OCI-LY1 (cell line): ENCODE measurements at regions not wholly inside any gene's neighbourhood (a gene's known extent, or its start where the extent isn't known, plus 50 kb on each side); places are given as distances from the start of the nearest gene placed in this dataset.

Experiments
- H2AFZ ChIP-seq: fragments of 200-600 bp; sonication (generic), shearing (Covaris generic); 2 replicates; pipeline ENCODE4 v1.6.0; 2014; ENCODE audit warnings: antibody characterized with exemption, mild to moderate bottlenecking, low read length
- H3F3A ChIP-seq: fragments of 200-600 bp; sonication (generic), shearing (Covaris generic); 2 replicates; pipeline ENCODE4 v1.6.0; 2014; ENCODE audit warnings: mild to moderate bottlenecking, antibody characterized with exemption, low read length, moderate library complexity; ENCODE audit not compliant: insufficient read depth
- H3K27ac ChIP-seq: fragments of 200-600 bp; sonication (generic); 2 replicates; pipeline ENCODE4 v1.5.1; 2014; ENCODE audit warnings: low read length, mixed run types, mild to moderate bottlenecking, low read depth; ENCODE audit not compliant: poor library complexity, severe bottlenecking
- H3K27me3 ChIP-seq: fragments of 200-600 bp; sonication (generic); 2 replicates; pipeline ENCODE4 v1.6.0; 2014; ENCODE audit warnings: antibody characterized with exemption, mild to moderate bottlenecking, low read length, moderate library complexity; ENCODE audit not compliant: insufficient read depth
- H3K36me3 ChIP-seq: fragments of 200-600 bp; sonication (generic); 2 replicates; pipeline ENCODE4 v1.6.1; 2014; ENCODE audit warnings: mild to moderate bottlenecking, antibody characterized with exemption, low read length, moderate library complexity, mixed read lengths; ENCODE audit not compliant: insufficient read depth
- H3K4me1 ChIP-seq: fragments of 200-600 bp; sonication (generic); 2 replicates; pipeline ENCODE4 v1.5.1; 2014; ENCODE audit warnings: mild to moderate bottlenecking, low read length, moderate library complexity; ENCODE audit not compliant: insufficient read depth, severe bottlenecking
- H3K4me2 ChIP-seq: fragments of 200-600 bp; sonication (generic), shearing (Covaris generic); 2 replicates; pipeline ENCODE4 v1.6.1; 2014; ENCODE audit warnings: low read length
- H3K4me3 ChIP-seq: fragments of 200-600 bp; sonication (generic); 2 replicates; pipeline ENCODE4 v1.5.1; 2014; ENCODE audit warnings: low read length, low read depth, mild to moderate bottlenecking, mixed read lengths; ENCODE audit not compliant: poor library complexity, severe bottlenecking
- H3K79me2 ChIP-seq: fragments of 200-600 bp; shearing (Covaris generic); 2 replicates; pipeline ENCODE4 v1.6.1; 2016; ENCODE audit warnings: mixed run types, low read length, mixed read lengths; ENCODE audit not compliant: insufficient read depth
- H3K9ac ChIP-seq: fragments of 200-600 bp; sonication (generic), shearing (Covaris generic); 2 replicates; pipeline ENCODE4 v1.6.1; 2014; ENCODE audit warnings: mild to moderate bottlenecking, low read length, mixed read lengths
- H3K9me2 ChIP-seq: fragments of 200-600 bp; sonication (generic), shearing (Covaris generic); 2 replicates; pipeline ENCODE4 v1.6.1; 2014; ENCODE audit warnings: low read depth, mild to moderate bottlenecking, low read length, mixed read lengths
- H3K9me3 ChIP-seq: fragments of 200-600 bp; shearing (Covaris generic); 2 replicates; pipeline ENCODE4 v1.6.1; 2014; ENCODE audit warnings: low read length, mixed read lengths
- H4K20me1 ChIP-seq: fragments of 200-600 bp; sonication (generic), shearing (Covaris generic); 2 replicates; pipeline ENCODE4 v1.6.0; 2016; ENCODE audit warnings: mild to moderate bottlenecking, low read length; ENCODE audit not compliant: insufficient read depth
- CTCF ChIP-seq: fragments of 200-600 bp; sonication (generic), shearing (Covaris generic); IDR thresholded peaks from 2 replicates; pipeline ENCODE4 v1.5.1; 2017; ENCODE audit warnings: mild to moderate bottlenecking, antibody characterized with exemption, low read length, moderate library complexity, mixed read lengths
- EZH2 ChIP-seq: fragments of 200-600 bp; sonication (generic), shearing (Covaris generic); IDR thresholded peaks from 2 replicates; pipeline ENCODE4 v1.8.0; 2017; ENCODE audit warnings: borderline replicate concordance, mixed run types, mild to moderate bottlenecking, antibody characterized with exemption, low read length, moderate library complexity, mixed read lengths

- H3K4me1 ChIP-seq = peaks cover 8% of the 10 kb centered on the region
- H3F3A ChIP-seq = no peaks in the 10 kb centered on the region
- no peaks in the 10 kb centered on the region for H3K9me3 ChIP-seq
- H3K36me3 ChIP-seq = no peaks in the 10 kb centered on the region; the same call in 1 of the 2 replicates
- H3K27ac ChIP-seq = no peak overlapping the region
- H3K79me2 ChIP-seq = no peaks in the 10 kb centered on the region
- H3K9ac ChIP-seq = no peak overlapping the region
- no peaks in the 10 kb centered on the region for H4K20me1 ChIP-seq
- TF ChIP-seq CTCF = no peak
- no peak for TF ChIP-seq EZH2
- H3K4me2 ChIP-seq = no peak overlapping the region
- H3K4me3 ChIP-seq = no peak overlapping the region
- H3K27me3 ChIP-seq = no peaks in the 10 kb centered on the region; the same call in 1 of the 2 replicates
- no peak overlapping the region for H2AFZ ChIP-seq
- H3K9me2 ChIP-seq = no peaks in the 10 kb centered on the region
These were observed 1292.1 kb downstream of the TBC1D22A start for GRCh38 chr22:48054596-48054995.

GRCh38 chr22:48053973-48054372, 1291.5 kb downstream of the TBC1D22A start:
- H3F3A ChIP-seq = no peaks in the 10 kb centered on the region
- H4K20me1 ChIP-seq = no peaks in the 10 kb centered on the region
- no peak overlapping the region for H3K27ac ChIP-seq
- H3K9me3 ChIP-seq = no peaks in the 10 kb centered on the region
- no peaks in the 10 kb centered on the region; the same call in 1 of the 2 replicates for H3K36me3 ChIP-seq
- H3K4me3 ChIP-seq = no peak overlapping the region
- TF ChIP-seq EZH2 (no peak), CTCF (no peak)
- no peak overlapping the region for H3K9ac ChIP-seq
- no peak overlapping the region for H2AFZ ChIP-seq
- peaks cover 9% of the 10 kb centered on the region for H3K4me1 ChIP-seq
- no peaks in the 10 kb centered on the region for H3K9me2 ChIP-seq
- H3K4me2 ChIP-seq = no peak overlapping the region
- no peaks in the 10 kb centered on the region; the same call in 1 of the 2 replicates for H3K27me3 ChIP-seq
- no peaks in the 10 kb centered on the region for H3K79me2 ChIP-seq

- H3K27ac ChIP-seq = no peak overlapping the region
- no peaks in the 10 kb centered on the region for H3K79me2 ChIP-seq
- H2AFZ ChIP-seq = no peak overlapping the region
- H3K4me1 ChIP-seq = peaks cover 14% of the 10 kb centered on the region
- H3K36me3 ChIP-seq = no peaks in the 10 kb centered on the region; the same call in 1 of the 2 replicates
- TF ChIP-seq EZH2 (no peak), CTCF (no peak)
- no peak overlapping the region for H3K4me3 ChIP-seq
- H3K9ac ChIP-seq = no peak overlapping the region
- H3K9me2 ChIP-seq = no peaks in the 10 kb centered on the region
- H3K4me2 ChIP-seq = no peak overlapping the region
- H4K20me1 ChIP-seq = no peaks in the 10 kb centered on the region
- H3K27me3 ChIP-seq = no peaks in the 10 kb centered on the region; the same call in 1 of the 2 replicates
- H3K9me3 ChIP-seq = no peaks in the 10 kb centered on the region
- no peaks in the 10 kb centered on the region for H3F3A ChIP-seq
These were observed 1291.0 kb downstream of the TBC1D22A start for GRCh38 chr22:48053486-48053885.
